ENCODE measurements at regions not wholly inside any gene's neighbourhood (a gene's known extent, or its start where the extent isn't known, plus 50 kb on each side); places are given as distances from the start of the nearest gene placed in this dataset.

- POLR2A ChIA-PET = no interaction called here
- CTCF ChIA-PET = no interaction called here
- TF ChIP-seq CTCF (IDR thresholded peaks at IDR 0.05; ENCODE audit: control extremely low read depth, extremely low read depth, low read depth, missing control alignments) = no peak
- no peak for DNase-seq (ENCODE audit: extremely low spot score)
Measured at GRCh38 chr1:60833173-60833572, 249.2 kb upstream of the NFIA start.

DNA sequence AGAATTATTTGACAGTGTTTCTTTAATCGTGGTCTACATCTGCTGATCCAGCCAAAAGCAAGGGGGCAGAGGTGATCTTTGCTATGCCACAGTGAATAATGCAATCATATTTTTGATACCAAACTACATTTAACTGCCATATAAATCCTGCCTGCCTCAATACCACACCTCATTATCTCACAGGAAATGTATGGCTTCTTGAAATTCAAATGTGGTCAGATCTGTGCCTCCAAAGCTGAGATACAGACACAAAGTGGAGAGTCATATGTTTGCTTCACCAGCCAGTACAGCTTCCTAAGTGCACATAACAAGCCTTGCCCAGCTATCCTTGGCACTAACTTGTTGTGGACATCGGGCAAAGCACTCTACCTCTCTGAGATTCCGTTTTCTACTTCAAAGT is 250.0 kb upstream of the NFIA start:
- CTCF ChIA-PET = no interaction called here
- TF ChIP-seq CTCF (IDR thresholded peaks at IDR 0.05; ENCODE audit: control extremely low read depth, extremely low read depth, low read depth, missing control alignments) = no peak
- POLR2A ChIA-PET = no interaction called here
- no peak for DNase-seq (ENCODE audit: extremely low spot score)

DNA sequence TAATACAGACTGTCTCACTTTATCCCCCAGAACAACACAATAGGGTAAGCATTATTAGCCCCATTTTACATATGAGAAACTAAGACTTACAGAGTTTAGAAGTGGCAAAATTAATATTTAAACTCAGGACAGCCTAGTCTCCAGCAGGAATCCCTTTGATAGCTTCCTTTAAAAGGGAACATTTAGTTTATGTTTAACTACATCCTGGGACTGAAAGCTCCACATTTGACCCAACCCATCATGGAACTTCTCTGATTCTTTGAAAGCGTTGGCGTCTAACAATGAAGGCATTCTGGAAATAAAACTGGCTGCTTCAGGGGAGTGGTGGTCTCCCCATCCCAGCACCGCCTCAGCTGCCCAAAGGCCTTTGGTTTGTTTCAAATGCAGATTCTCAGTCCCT is 250.6 kb upstream of the NFIA start:
- ChIA-PET CTCF (no interaction called here), POLR2A (no interaction called here)
- TF ChIP-seq CTCF (IDR thresholded peaks at IDR 0.05; ENCODE audit: control extremely low read depth, extremely low read depth, low read depth, missing control alignments) = no peak
- no peak for DNase-seq (ENCODE audit: extremely low spot score)

DNA sequence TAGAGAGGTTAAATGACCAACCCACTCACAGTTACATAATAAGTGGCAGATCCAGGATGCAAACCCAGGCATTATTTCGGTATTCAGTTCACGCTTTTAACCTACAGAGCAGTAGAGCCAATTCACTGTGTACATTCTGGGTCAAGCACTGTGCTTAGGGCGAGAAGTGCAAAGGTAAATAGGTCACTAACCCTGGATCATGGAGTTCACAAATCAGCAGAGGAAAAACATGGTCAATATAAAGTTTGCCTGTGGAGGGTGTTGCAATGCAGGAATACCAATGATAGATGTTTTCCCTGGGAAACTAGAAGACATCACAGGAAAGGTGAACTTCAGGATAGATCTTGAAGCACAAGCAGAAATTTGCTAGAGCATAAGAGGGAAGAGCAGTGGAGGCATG is 253.4 kb upstream of the NFIA start:
- no peak for DNase-seq (ENCODE audit: extremely low spot score)
- no peak for TF ChIP-seq CTCF (IDR thresholded peaks at IDR 0.05; ENCODE audit: control extremely low read depth, extremely low read depth, low read depth, missing control alignments)
- ChIA-PET CTCF (interaction anchor here (0.7 to 1.0 kb wide), 2 partner anchors 18 to 159 kb away, joined by 3 read pairs; no protein-coding TSS in a partner anchor), POLR2A (no interaction called here)

DNA sequence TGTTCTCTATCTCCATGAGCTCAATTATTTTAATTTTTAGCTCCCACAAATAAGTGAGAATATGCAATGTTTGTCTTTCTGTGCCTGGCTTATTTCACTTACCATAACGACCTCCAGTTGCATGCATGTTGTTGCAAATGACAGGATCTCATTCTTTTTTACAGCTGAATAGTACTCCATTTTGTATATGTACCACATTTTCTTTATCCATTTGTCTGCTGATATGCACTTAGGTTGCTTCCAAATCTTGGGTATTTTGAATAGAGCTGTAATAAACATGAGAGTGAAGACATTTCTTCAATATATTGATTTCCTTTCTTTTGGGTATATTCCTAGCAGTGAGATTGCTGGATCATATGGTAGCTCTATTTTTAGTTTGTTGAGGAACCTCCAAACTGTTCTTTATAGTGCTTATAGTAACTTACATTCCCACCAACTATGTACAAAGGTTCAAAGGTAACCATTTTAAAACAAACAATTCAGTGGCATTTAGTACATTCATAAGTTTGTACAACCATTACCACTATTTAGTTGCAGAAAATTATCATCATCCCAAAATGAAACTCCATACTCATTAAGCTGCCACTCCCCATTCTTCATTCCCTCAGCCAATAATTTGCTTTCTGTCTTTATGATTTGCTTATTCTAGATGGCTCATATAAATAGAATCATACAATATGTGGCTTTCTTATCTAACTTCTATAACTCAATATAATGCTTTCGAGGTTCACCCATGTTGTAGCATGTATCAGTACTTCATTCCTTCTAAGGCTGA is 255.9 kb upstream of the NFIA start:
- POLR2A ChIA-PET = no interaction called here

GRCh38 chr1:60825593-60825992 is 256.8 kb upstream of the NFIA start:
- ChIA-PET POLR2A (no interaction called here), CTCF (no interaction called here)
- TF ChIP-seq CTCF (IDR thresholded peaks at IDR 0.05; ENCODE audit: control extremely low read depth, extremely low read depth, low read depth, missing control alignments) = no peak
- no peak for DNase-seq (ENCODE audit: extremely low spot score)

More for the DNA sequence above, 255.9 kb upstream of the NFIA start:
- no peak for DNase-seq (ENCODE audit: extremely low spot score)
- CTCF ChIA-PET = interaction anchor here (0.9 kb wide), 1 partner anchor 16 kb away, joined by 3 read pairs; no protein-coding TSS in a partner anchor
- TF ChIP-seq CTCF (IDR thresholded peaks at IDR 0.05; ENCODE audit: control extremely low read depth, extremely low read depth, low read depth, missing control alignments) = no peak
